22Rv1 (cell line): ENCODE measurements at regions not wholly inside any gene's neighbourhood (a gene's known extent, or its start where the extent isn't known, plus 50 kb on each side); places are given as distances from the start of the nearest gene placed in this dataset.

Experiments
- ZFX ChIP-seq: fragments of 450-650 bp; IDR thresholded peaks from 2 replicates; pipeline ENCODE4 v1.6.1; 2017; ENCODE audit warnings: antibody characterized with exemption, borderline replicate concordance
- TF ChIP-seq, protein P1 (sequence below): fragments of 450-650 bp; IDR thresholded peaks from 2 replicates; pipeline ENCODE4 v1.5.1; 2017; ENCODE audit warnings: mild to moderate bottlenecking

DNA sequence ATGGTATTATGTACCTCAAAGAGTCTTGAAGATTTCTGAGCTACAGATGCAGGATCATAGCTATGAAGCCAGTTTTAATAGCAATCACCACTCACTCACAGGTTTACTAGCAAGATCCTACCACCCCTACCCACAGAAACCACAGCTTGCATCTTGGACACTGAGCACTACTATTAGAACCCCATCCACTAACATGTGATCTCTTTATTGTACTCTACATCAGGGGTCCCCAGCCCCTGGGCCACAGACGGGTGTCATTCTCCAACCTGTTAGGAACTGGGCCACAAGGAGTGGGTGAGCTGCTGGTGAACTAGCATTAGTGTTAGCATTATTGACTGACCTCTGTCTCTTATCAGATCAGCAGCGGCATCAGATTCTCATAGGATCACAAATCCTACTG lies 844.8 kb upstream of the CHORDC1 start:
- TF ChIP-seq, protein P1, sequence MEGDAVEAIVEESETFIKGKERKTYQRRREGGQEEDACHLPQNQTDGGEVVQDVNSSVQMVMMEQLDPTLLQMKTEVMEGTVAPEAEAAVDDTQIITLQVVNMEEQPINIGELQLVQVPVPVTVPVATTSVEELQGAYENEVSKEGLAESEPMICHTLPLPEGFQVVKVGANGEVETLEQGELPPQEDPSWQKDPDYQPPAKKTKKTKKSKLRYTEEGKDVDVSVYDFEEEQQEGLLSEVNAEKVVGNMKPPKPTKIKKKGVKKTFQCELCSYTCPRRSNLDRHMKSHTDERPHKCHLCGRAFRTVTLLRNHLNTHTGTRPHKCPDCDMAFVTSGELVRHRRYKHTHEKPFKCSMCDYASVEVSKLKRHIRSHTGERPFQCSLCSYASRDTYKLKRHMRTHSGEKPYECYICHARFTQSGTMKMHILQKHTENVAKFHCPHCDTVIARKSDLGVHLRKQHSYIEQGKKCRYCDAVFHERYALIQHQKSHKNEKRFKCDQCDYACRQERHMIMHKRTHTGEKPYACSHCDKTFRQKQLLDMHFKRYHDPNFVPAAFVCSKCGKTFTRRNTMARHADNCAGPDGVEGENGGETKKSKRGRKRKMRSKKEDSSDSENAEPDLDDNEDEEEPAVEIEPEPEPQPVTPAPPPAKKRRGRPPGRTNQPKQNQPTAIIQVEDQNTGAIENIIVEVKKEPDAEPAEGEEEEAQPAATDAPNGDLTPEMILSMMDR: no peak
- TF ChIP-seq ZFX: no peak
